HK-2 (cell line): ENCODE measurements at regions not wholly inside any gene's neighbourhood (a gene's known extent, or its start where the extent isn't known, plus 50 kb on each side); places are given as distances from the start of the nearest gene placed in this dataset.
"Not testable (repeated sequence)": the region's sequence is repeated elsewhere in the genome, so short reads cannot be mapped to it uniquely, and the experiment has no call there.

Experiments
- DNase-seq: peaks from one replicate; pipeline ENCODE4 v3.0.0-alpha.2; 2018; ENCODE audit not compliant: unreplicated experiment

DNA sequence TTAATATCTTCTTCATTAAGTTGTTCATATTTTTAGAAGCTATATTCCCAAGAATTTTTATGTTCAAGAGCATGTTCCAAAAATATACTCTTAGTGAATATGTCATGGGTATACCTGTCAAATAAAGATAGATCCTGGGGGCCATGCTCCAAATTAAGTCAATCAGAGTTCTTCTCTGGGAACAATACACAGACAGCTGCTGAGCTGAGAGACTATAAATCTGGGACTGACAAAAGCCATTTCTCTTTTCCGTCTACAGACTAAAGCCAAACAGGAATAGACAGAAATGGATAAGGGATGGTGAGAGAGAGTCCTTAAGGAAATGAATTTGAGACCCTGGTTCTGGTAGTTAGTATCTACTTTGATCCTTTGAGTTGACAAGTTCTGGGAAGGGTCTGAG is 465.1 kb upstream of the RASGRP1 start:
- no peak for DNase-seq

- DNase-seq = no peak
Measured at GRCh38 chr15:39030291-39031070, 465.9 kb upstream of the RASGRP1 start.

GRCh38 chr15:39031596-39031995 is 467.0 kb upstream of the RASGRP1 start:
- DNase-seq = no peak

DNA sequence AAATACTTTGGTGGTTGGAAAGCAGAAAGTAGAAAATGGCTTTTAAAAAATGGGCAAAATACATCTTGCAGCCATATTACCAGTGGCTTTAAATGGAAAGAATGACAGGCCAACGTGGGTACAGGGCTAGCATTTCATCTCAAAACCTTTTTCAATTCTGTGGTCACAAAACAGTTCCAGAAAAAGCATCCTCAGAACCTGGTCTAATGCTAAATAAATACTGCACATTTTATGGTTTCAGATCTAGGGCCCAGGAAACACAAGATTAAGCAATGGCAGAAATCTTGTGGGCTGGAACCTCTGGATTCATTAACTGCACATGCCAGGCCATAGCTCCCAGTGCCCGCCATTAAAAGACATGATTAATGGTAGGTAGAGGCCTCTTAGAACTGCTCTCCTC is 470.2 kb upstream of the RASGRP1 start:
- DNase-seq = no peak

DNA sequence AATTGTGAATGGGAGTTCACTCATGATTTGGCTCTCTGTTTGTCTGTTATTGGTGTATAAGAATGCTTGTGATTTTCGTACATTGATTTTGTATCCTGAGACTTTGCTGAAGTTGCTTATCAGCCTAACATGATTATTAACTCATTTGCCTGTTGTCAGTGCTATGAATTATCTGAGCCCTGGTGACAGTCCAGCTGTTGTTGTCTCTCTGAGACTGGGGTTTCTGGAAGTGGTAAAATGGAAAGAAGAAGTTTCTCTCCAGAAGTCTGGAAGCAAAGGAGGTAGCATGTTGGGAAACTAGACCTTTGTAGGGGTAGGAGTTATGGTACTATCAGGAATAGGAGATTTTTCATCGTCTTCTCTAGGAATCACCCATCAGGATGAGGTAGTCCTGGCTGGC is 473.0 kb upstream of the RASGRP1 start:
- not testable (repeated sequence) for DNase-seq

GRCh38 chr15:39040861-39041260 is 476.2 kb upstream of the RASGRP1 start:
- no peak for DNase-seq

- no peak for DNase-seq
Measured at GRCh38 chr15:39041979-39042495, 477.4 kb upstream of the RASGRP1 start.

GRCh38 chr15:39051626-39052322 is 487.2 kb upstream of the RASGRP1 start:
- no peak for DNase-seq

GRCh38 chr15:39052323-39052705 is 487.7 kb upstream of the RASGRP1 start:
- no peak for DNase-seq

GRCh38 chr15:39053480-39053879 is 488.9 kb upstream of the RASGRP1 start:
- DNase-seq = no peak

DNA sequence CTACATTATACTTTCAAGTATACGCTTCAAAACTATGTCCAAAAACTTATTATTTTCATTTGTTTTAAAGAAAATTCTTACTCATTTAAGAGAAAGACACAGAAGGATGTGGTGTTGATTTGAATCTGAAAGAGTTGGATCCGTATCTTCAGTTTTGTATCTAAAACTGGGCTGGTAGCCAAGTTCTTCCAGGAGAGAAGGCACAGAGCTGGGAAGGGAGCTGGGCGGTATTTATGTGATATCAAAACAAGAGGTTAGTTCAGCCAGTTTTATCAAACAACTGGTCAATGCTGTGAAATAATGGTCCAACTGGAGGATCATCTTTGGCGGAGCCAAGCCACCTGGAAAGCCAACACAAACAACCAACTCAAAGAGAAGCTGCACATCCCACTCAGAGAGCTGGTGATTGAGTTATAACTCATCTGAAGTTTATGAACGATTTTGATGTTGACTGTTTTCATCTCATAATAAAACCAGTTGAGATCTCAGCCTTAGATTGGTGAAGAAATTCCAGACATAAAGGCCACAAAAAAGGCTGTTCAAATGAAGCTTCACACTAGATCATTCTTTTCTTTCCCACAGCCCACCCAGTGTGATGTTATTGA is 489.6 kb upstream of the RASGRP1 start:
- no peak for DNase-seq

DNA sequence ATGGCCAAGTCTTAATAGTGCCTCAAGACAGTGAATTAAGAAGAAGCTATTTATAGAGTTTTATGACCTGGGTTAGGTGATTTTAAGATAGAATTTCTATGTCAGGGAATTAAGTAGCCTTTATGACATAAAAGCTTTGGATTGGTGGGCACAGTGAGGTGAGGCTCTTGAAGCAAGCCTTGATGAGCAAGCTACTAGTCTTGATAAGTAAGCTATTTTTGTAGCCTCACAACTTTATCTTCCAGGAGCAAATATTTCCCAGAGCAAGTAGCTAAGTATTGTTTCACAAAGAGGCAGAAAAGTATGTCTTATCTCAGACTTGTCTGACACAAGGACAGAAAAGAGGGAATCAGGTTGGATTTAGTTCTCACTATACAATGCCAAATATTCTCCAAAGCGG is 491.7 kb upstream of the RASGRP1 start:
- DNase-seq = no peak

- no peak for DNase-seq
Measured at GRCh38 chr15:39058351-39059131, 493.9 kb upstream of the RASGRP1 start.

DNA sequence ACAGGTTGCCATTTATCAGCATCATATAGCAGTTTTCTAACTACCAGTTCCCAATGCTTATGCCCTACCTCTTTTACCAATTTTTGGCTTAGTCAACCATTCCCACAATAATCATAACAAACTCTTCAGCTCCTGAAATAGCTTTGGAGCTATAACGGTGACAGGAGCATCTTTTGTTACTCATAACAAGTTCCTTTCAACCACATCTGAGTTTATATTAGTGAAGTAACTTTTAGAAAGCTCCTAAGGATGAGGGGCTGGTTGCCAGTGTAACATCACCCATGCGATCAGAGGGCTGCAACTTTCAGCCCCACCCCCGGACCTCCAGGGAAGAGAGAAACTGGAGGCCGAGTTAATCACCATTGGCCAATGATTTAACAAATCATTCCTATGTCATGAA is 495.3 kb upstream of the RASGRP1 start:
- no peak for DNase-seq

GRCh38 chr15:39061952-39062464 is 497.4 kb upstream of the RASGRP1 start:
- DNase-seq = no peak

GRCh38 chr15:39066677-39067076 is 502.1 kb upstream of the RASGRP1 start:
- DNase-seq = no peak

- DNase-seq = no peak
Measured at GRCh38 chr15:39074341-39074985, 506.4 kb upstream of the THBS1 start.

- DNase-seq = no peak
Measured at GRCh38 chr15:39075311-39075710, 505.6 kb upstream of the THBS1 start.

DNA sequence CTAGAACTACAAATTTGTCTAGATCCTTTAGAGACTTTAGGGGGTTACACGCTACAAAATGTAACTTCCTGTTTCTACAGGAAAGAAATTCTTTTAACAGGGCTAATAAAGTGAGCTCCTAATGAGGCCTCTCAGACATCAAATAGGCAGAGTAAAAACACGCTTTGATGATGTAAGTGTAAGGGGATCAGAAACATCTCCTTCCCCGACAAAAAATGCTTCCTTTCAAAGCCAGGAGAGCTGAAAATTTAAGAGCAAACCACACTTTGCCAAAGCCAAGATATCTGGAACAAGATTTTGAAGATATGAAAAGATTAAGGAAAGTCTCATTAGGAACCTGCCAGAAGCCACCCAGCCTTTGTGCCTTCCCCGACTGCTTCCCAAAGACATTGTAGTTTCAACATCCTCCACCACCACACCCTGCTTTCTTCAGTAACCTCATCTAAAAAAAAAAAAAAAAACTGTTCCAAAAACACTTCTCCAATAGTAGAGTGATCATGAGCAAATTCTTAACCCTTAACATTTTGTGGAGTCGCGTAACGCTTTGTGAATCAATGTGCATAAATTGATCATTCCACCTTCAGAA is 505.0 kb upstream of the THBS1 start:
- no peak for DNase-seq

DNA sequence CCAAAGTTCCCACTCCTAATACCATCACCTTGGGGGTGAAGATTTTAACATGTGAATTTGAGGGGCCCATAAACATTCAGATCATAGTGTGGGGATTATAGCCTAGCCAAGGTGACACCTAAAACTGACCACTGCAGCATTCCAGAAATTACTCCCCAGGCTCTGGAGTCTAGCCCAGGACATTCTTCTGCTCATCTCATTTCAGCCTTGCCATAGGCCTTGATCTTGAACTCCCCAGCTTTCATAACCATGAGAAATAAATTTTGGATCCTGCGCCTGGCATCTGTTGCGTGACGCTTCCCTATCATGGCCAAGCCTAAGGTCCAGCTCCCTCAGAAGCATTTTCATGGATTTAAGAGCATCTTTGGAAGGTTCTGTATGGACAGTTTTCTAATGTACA is 502.9 kb upstream of the THBS1 start:
- no peak for DNase-seq

DNA sequence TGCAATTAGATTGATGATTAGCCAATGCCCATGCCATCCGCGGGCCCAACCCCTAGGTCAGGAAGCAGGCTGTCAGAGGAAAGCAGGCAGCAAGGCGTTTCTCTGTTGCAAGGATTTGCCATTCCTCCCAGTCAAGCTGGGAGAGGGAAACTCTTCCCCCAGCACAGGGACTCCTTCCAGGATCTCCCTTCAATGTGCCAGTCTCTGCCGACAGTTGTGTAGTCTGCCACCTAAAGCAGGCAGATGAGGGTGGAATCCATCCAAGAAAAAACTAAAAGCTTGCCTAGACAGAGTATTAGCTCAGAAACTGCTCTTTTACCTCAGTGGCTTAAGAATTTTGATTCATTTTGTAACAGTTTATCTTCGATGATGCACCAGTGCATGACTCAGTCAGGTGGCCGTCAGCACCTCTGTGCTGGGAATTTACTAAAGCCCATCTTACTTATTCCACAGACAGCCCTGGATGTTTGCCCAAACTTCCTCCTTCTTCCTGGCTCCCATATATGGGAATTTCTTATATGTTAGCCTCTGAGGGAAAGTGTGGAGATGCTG is 501.5 kb upstream of the THBS1 start:
- peak; percentile 76 for DNase-seq
